Smooth muscle cell (in vitro differentiated cells): ENCODE measurements at regions not wholly inside any gene's neighbourhood (a gene's known extent, or its start where the extent isn't known, plus 50 kb on each side); places are given as distances from the start of the nearest gene placed in this dataset.

ENCODE experiments used
- DNase-seq: peaks from one replicate; lab custom pipeline; 2025; ENCODE audit not compliant: unreplicated experiment; lab: John Stamatoyannopoulos, UW
- H2AFZ ChIP-seq: fragments of 200-600 bp; sonication (generic); 2 replicates; pipeline ENCODE4 v1.6.0; 2016; ENCODE audit warnings: antibody characterized with exemption, low read depth, mild to moderate bottlenecking
- H3F3A ChIP-seq: fragments of 200-600 bp; sonication (generic); 2 replicates; pipeline ENCODE4 v1.6.0; 2017; ENCODE audit warnings: antibody characterized with exemption, low read depth
- H3K27ac ChIP-seq: fragments of 200-600 bp; sonication (generic); 2 replicates; pipeline ENCODE4 v1.5.1; 2016; ENCODE audit warnings: low read depth, mild to moderate bottlenecking
- H3K27me3 ChIP-seq: fragments of 200-600 bp; sonication (generic); 2 replicates; pipeline ENCODE4 v1.6.1; 2016; ENCODE audit warnings: low read depth, mild to moderate bottlenecking
- H3K36me3 ChIP-seq: fragments of 200-600 bp; sonication (generic); 2 replicates; pipeline ENCODE4 v1.5.1; 2016; ENCODE audit warnings: low read depth
- H3K4me1 ChIP-seq: fragments of 200-600 bp; sonication (generic); 2 replicates; pipeline ENCODE4 v1.5.1; 2016; ENCODE audit warnings: low read depth
- H3K4me2 ChIP-seq: fragments of 200-600 bp; sonication (generic); 2 replicates; pipeline ENCODE4 v1.6.0; 2016; ENCODE audit warnings: mild to moderate bottlenecking
- H3K4me3 ChIP-seq: fragments of 200-600 bp; sonication (generic); 2 replicates; pipeline ENCODE4 v1.5.1; 2016; ENCODE audit warnings: mild to moderate bottlenecking
- H3K79me2 ChIP-seq: fragments of 200-600 bp; sonication (generic); 2 replicates; pipeline ENCODE4 v1.6.0; 2016; ENCODE audit warnings: low read depth, mild to moderate bottlenecking
- H3K9ac ChIP-seq: fragments of 200-600 bp; sonication (generic); 2 replicates; pipeline ENCODE4 v1.6.0; 2016; ENCODE audit warnings: low read depth
- H3K9me3 ChIP-seq: fragments of 200-600 bp; sonication (generic); replicated peaks from 2 replicates; pipeline ENCODE4 v1.5.1; 2016; ENCODE audit warnings: low read depth
- H4K20me1 ChIP-seq: fragments of 200-600 bp; sonication (generic); 2 replicates; pipeline ENCODE4 v1.6.0; 2016; ENCODE audit warnings: low read depth
- CTCF ChIP-seq: fragments of 200-600 bp; sonication (generic); IDR thresholded peaks from 2 replicates; pipeline ENCODE4 v1.5.1; 2017; ENCODE audit warnings: borderline replicate concordance, mild to moderate bottlenecking, antibody characterized with exemption; ENCODE audit not compliant: insufficient read depth, poor library complexity, severe bottlenecking
- WGBS: methylation state at CpG from one replicate; pipeline ENCODE4 v1.1.7; 2016; ENCODE audit warnings: low lambda C conversion rate; 5-methylcytosine and 5-hydroxymethylcytosine counted together

- H3F3A ChIP-seq: no peaks in the 10 kb centered on the region
- no peaks in the 10 kb centered on the region for H3K27me3 ChIP-seq
- H3K79me2 ChIP-seq: no peaks in the 10 kb centered on the region
- no peak overlapping the region for H3K4me2 ChIP-seq
- WGBS: 86% methylated on average over 4 of the region's 4 CpGs
- H3K4me1 ChIP-seq: no peaks in the 10 kb centered on the region
- no peak overlapping the region for H3K27ac ChIP-seq
- no peak for DNase-seq
- no peak overlapping the region for H3K9ac ChIP-seq
- H3K4me3 ChIP-seq: no peak overlapping the region
- no peaks in the 10 kb centered on the region for H4K20me1 ChIP-seq
- no peak overlapping the region for H2AFZ ChIP-seq
- no peak for TF ChIP-seq CTCF
- no peaks in the 10 kb centered on the region for H3K9me3 ChIP-seq
- H3K36me3 ChIP-seq: no peaks in the 10 kb centered on the region
These were observed 1615.4 kb downstream of the EFNB2 start for GRCh38 chr13:104920091-104920490.

- no peaks in the 10 kb centered on the region for H4K20me1 ChIP-seq
- no peak for TF ChIP-seq CTCF
- no peak for DNase-seq
- no peak overlapping the region for H3K4me2 ChIP-seq
- H3K36me3 ChIP-seq: no peaks in the 10 kb centered on the region
- H3K4me3 ChIP-seq: no peak overlapping the region
- no peak overlapping the region for H2AFZ ChIP-seq
- H3K4me1 ChIP-seq: no peaks in the 10 kb centered on the region
- H3K9ac ChIP-seq: no peak overlapping the region
- H3K9me3 ChIP-seq: no peaks in the 10 kb centered on the region
- no peaks in the 10 kb centered on the region for H3K27me3 ChIP-seq
- no peaks in the 10 kb centered on the region for H3F3A ChIP-seq
- H3K79me2 ChIP-seq: no peaks in the 10 kb centered on the region
- no peak overlapping the region for H3K27ac ChIP-seq
- 86% methylated on average over 1 of the region's 1 CpG for WGBS
These were observed 1635.2 kb downstream of the EFNB2 start for GRCh38 chr13:104900191-104900817.

GRCh38 chr13:104898484-104898883 lies 1637.0 kb downstream of the EFNB2 start:
- H3K27ac ChIP-seq: no peak overlapping the region
- H3K79me2 ChIP-seq: no peaks in the 10 kb centered on the region
- no peak overlapping the region for H3K9ac ChIP-seq
- no peaks in the 10 kb centered on the region for H3K27me3 ChIP-seq
- no peaks in the 10 kb centered on the region for H4K20me1 ChIP-seq
- no peak overlapping the region for H3K4me2 ChIP-seq
- no peaks in the 10 kb centered on the region for H3K9me3 ChIP-seq
- H3F3A ChIP-seq: no peaks in the 10 kb centered on the region
- H3K4me1 ChIP-seq: no peaks in the 10 kb centered on the region
- WGBS: 96% methylated on average over 3 of the region's 3 CpGs
- no peak for DNase-seq
- no peak overlapping the region for H3K4me3 ChIP-seq
- no peak for TF ChIP-seq CTCF
- H3K36me3 ChIP-seq: no peaks in the 10 kb centered on the region
- no peak overlapping the region for H2AFZ ChIP-seq

- no peaks in the 10 kb centered on the region for H3K27me3 ChIP-seq
- H3K79me2 ChIP-seq: no peaks in the 10 kb centered on the region
- WGBS: 69% methylated on average over 1 of the region's 1 CpG
- no peaks in the 10 kb centered on the region for H3K4me1 ChIP-seq
- H2AFZ ChIP-seq: no peak overlapping the region
- H3F3A ChIP-seq: no peaks in the 10 kb centered on the region
- H3K9me3 ChIP-seq: no peaks in the 10 kb centered on the region
- no peak for DNase-seq
- no peaks in the 10 kb centered on the region for H4K20me1 ChIP-seq
- H3K27ac ChIP-seq: no peak overlapping the region
- TF ChIP-seq CTCF: no peak
- no peak overlapping the region for H3K4me2 ChIP-seq
- no peak overlapping the region for H3K9ac ChIP-seq
- H3K4me3 ChIP-seq: no peak overlapping the region
- no peaks in the 10 kb centered on the region for H3K36me3 ChIP-seq
These were observed 1639.9 kb downstream of the EFNB2 start for GRCh38 chr13:104895521-104895920.
